HTR-8/SVneo (cell line): ENCODE measurements at regions not wholly inside any gene's neighbourhood (a gene's known extent, or its start where the extent isn't known, plus 50 kb on each side); places are given as distances from the start of the nearest gene placed in this dataset.

Experiments used
- DNase-seq: peaks from one replicate; pipeline ENCODE4 v3.0.0; 2011; ENCODE audit warnings: low spot score, mixed read lengths; ENCODE audit not compliant: insufficient read length
- FAIRE-seq: peaks from 2 replicates; lab custom pipeline; 2011; peaks lifted over from hg19 to GRCh38; lab: Jason Lieb, UNC

DNA sequence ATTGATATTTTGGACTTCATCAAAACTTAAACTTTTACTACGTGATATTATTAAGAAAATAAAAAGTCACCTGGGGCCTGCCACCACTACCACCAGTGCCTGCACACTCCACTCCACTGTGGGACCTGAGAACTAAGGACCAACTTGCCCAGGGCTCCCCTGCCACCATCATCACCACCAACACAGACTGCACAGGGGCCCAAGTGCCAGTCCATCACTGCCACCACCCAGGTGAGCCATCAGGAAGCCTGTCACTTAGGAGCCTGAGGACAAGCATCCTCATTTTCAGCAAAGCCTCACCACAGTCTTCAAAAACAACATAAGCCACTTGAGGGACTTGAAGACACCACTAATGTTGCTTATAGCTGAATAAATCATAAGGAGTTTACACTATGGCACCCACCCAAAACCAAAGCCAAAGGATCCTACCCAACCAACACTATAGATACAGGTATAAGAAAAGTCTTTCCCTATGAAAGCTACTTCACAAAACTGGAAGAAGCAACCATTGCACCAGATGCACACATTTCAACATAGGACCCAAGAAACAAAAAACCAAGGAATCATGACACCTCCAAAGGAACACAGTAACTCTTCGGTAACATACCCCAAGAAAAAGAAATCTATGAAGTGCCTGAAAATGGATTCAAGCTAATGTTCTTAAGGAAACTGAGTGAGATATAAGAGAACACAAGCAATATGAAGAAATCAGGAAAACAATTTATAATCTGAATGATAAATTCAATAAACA is 73.6 kb upstream of the GNAZ start:
- no peak for DNase-seq
- no peak for FAIRE-seq

DNA sequence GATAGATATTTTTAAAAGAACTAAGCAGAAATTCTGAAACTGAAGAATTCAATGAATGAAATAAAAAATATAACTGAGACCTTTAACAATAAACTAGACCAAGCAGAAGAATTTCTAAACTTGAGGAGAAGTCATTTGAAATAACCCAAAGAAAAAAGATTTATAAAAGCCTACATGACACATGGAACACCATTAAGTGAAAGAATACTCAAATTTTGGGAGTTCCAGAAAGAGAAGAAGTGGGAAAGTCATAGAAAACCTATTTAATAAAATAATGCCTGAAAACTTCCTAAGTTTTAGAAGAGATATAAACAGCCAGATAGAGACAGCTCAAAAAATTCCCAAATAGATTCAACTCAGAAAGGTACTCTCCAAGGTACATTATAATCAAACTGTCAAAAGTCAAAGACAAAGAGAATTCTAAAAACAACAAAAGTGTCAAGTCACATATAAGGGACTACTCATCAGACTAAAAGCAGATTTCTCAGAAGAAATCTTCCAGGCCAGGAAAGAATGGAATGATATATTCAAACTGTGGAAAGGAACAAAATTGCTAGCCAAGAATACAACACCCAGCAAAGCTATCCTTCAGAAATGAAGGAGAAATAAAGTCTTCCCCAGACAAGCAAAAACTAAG is 72.9 kb upstream of the GNAZ start:
- FAIRE-seq: no peak
- no peak for DNase-seq

DNA sequence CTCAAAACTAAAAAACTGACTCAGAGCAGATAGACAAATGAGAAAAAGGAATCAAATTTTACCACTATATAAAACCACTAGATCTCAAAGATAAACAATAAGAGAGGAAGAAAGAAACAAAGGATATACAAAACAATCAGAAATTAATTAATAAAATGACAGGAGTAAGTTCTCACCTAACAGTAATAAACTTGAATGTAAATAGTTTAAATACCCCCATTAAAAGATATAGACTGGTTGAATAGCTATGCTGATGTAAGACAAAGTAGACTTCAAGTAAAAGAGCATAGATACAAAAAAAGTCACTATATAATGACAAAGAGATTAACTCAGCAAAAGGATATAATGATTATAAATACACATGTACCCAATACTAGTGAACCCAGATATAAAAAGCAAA is 72.3 kb upstream of the GNAZ start:
- no peak for FAIRE-seq
- DNase-seq: no peak

DNA sequence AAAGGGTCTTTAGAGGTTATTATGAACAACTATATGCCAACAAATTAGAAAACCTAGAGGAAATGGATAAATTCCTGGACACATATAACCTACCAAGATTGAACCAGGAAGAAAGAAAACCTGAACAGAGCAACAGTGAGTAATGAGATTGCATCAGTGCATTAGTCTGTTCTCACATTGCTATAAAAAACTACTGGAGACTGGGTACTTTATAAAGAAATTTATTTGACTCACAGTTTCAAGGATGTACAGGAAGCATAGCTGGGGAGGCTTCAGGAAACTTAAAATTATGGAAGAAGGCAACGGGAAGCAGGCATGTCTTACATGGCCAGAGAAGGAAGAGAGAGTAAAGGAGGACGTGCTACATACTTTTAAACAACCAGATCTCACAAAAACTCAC is 70.8 kb upstream of the GNAZ start:
- DNase-seq (no peak), FAIRE-seq (no peak)

DNA sequence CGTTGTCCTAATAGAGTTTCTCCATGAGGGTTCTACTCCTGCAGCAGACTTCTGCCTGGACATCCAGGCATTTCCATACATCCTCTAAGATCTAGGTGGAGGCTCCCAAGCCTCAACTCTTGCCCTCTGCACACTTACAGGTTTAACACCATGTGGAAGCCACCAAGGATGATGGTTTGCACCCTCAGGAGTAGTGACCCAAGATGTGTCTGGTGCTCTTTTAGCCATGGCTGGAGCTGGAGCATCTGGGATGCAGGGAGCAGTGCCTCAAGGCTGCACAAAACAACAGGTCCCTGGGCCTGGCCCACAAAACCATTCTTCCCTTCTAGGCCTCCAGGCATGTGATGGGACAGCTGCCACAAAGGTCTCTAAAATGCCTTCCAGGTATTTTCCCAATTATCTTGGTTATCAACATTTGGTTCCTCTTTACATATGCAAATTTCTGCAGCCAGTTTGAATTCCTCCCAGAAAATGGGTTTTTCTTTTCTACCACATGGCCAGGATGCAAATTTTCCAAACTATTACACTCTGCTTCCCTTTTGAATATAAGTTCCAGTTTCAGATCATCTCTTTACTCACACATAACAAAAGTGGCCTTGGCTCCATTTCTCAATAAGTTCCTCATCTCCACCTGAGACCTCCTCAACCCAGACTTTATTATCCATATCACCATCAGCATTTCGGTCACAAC is 69.5 kb upstream of the GNAZ start:
- no peak for FAIRE-seq
- DNase-seq: no peak

DNA sequence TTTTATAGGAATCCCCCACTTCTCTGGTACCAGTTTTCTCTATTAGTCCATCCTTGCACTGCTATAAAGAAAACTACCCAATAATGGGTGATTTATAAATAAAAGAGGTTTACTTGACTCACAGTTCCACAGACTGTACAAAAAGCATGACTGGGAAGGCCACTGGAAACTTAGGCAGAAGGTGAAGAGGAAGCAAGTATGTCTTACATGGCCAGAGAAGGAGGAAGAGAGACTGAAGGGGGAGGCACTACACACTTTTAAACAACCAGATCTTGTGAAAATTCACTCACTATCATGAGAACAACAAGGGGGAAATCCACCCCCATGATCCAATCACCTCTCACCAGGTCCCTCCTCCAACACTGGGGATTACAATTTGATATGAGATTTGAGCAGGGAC is 68.9 kb upstream of the GNAZ start:
- FAIRE-seq: no peak
- DNase-seq: no peak

DNA sequence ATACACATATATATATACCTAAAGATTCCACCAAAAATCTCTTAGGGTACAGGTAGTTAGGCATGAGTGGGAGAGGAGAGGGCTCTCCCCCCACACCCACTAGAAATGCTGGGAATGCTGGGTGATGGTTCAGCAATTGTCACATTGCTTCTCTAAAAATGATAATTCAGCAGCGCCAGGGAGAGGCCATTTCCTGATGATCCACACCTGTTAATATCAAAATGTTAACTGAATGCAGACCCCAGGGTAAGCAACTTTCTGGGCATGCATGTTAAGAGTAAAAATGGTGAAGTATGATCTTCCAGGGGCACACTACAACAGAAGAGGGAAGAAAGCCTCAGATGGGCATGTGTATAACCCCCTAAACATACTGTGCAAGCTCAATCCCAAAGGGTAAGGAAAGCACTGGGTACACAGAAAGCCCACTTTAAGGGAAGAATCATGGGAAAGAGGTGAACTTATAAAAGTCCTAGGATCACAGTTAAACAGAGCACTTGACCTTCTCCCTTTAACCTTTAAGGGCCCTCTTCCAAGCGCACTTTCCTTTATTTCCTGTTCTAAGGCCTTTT is 67.6 kb upstream of the GNAZ start:
- DNase-seq (no peak), FAIRE-seq (no peak)

DNA sequence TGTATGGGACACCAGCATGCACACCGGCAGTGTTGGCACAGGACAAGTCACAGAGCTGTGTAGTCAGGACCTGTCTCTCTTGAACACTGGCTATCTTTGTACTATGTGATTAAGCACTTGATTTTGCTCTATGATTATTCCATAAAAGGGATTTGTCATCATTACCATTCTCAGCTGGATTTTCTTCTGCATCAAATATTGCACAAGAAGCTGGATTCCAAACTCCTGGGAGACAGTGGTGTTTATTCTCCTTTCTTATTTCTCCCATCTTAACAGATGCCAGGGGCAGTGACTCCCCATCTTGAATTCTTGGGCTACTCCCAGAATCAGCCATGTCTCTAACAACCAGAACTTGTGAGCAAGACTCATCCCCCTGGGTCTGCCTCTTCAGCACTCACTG is 62.5 kb upstream of the GNAZ start:
- DNase-seq (no peak), FAIRE-seq (no peak)

DNA sequence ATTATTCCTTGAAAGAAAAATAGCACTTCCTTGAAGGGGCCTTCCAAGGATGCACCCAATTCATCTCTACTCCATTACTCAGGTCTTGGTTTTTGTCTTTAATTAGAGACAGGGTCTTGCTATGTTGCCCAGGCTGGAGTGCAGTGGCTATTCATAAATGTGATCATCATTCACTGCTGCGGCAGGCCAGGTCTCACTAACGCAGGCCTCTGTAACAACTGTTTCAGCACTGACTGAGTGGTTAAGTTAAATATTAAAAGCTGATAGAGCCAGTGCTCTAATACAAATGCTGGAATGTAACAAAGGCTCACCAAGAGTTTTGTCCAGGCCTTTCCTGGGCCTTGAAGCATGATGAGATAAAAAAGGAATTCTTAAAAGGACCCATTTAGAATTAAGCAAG is 61.4 kb upstream of the GNAZ start:
- FAIRE-seq: no peak
- DNase-seq: no peak
